Left renal cortex interstitium (tissue), 4 donors: ENCODE measurements at regions not wholly inside any gene's neighbourhood (a gene's known extent, or its start where the extent isn't known, plus 50 kb on each side); places are given as distances from the start of the nearest gene placed in this dataset.
"Not testable (repeated sequence)": the region's sequence is repeated elsewhere in the genome, so short reads cannot be mapped to it uniquely, and the experiment has no call there.

ENCODE experiments used
- DNase-seq, 4 donors: peaks; one replicate each; pipeline ENCODE4 v3.0.0-alpha.2; 2013; ENCODE audit warnings: low read depth in 4 of 4, low spot score in 2 of 4, missing footprints in 1 of 4

GRCh38 chr6:80445751-80446150, 339.3 kb downstream of the BCKDHB start:
- DNase-seq: no peak

- no peak for DNase-seq
Measured at GRCh38 chr6:80442366-80442765, 335.9 kb downstream of the BCKDHB start.

GRCh38 chr6:80441131-80441530, 334.7 kb downstream of the BCKDHB start:
- DNase-seq: no peak

- DNase-seq: no peak
Measured at GRCh38 chr6:80440496-80441115, 334.1 kb downstream of the BCKDHB start.

- DNase-seq: no peak
Measured at GRCh38 chr6:80439721-80440470, 333.4 kb downstream of the BCKDHB start.

- no peak for DNase-seq
Measured at GRCh38 chr6:80438772-80439171, 332.3 kb downstream of the BCKDHB start.

GRCh38 chr6:80437801-80438200, 331.3 kb downstream of the BCKDHB start:
- no peak for DNase-seq

GRCh38 chr6:80437221-80437620, 330.8 kb downstream of the BCKDHB start:
- DNase-seq: no peak

- DNase-seq: no peak
Measured at GRCh38 chr6:80436663-80437062, 330.2 kb downstream of the BCKDHB start.

GRCh38 chr6:80435457-80435856, 329.0 kb downstream of the BCKDHB start:
- DNase-seq: no peak

GRCh38 chr6:80434691-80435350, 328.4 kb downstream of the BCKDHB start:
- no peak for DNase-seq

GRCh38 chr6:80433673-80434025, 327.2 kb downstream of the BCKDHB start:
- DNase-seq: no peak

- DNase-seq: no peak
Measured at GRCh38 chr6:80433010-80433672, 326.7 kb downstream of the BCKDHB start.

GRCh38 chr6:80425089-80425823, 318.8 kb downstream of the BCKDHB start:
- DNase-seq: no peak

- no peak for DNase-seq
Measured at GRCh38 chr6:80411486-80411885, 305.0 kb downstream of the BCKDHB start.

GRCh38 chr6:80407976-80408375, 301.5 kb downstream of the BCKDHB start:
- not testable (repeated sequence) for DNase-seq

- no peak for DNase-seq
Measured at GRCh38 chr6:80404889-80405288, 298.4 kb downstream of the BCKDHB start.

GRCh38 chr6:80403365-80403764, 296.9 kb downstream of the BCKDHB start:
- DNase-seq: no peak

- no peak for DNase-seq
Measured at GRCh38 chr6:80402266-80402665, 295.8 kb downstream of the BCKDHB start.
